H9 (cell line): ENCODE measurements at regions not wholly inside any gene's neighbourhood (a gene's known extent, or its start where the extent isn't known, plus 50 kb on each side); places are given as distances from the start of the nearest gene placed in this dataset.

Source experiments
- DNase-seq: peaks from one replicate; pipeline ENCODE4 v3.0.0-alpha.2; 2017
- H2AFZ ChIP-seq: one replicate; pipeline ENCODE4 v1.6.1; 2013; ENCODE audit warnings: mild to moderate bottlenecking, low read length, control low read depth, moderate library complexity
- H2AK5ac ChIP-seq: 2 replicates; pipeline ENCODE4 v1.6.1; 2013; ENCODE audit warnings: low read length, control low read depth, mixed read lengths; ENCODE audit not compliant: insufficient read length
- H2BK120ac ChIP-seq: one replicate; pipeline ENCODE4 v1.6.1; 2013; ENCODE audit warnings: low read depth, mild to moderate bottlenecking, low read length, control low read depth, inconsistent platforms; ENCODE audit not compliant: poor library complexity, severe bottlenecking
- H2BK12ac ChIP-seq: 2 replicates; pipeline ENCODE4 v1.6.1; 2013; ENCODE audit warnings: low read length, control low read depth, mixed read lengths, low read depth; ENCODE audit not compliant: insufficient read length
- H2BK15ac ChIP-seq: 2 replicates; pipeline ENCODE4 v1.6.1; 2013; ENCODE audit warnings: low read depth, low read length, control low read depth
- H2BK20ac ChIP-seq: one replicate; pipeline ENCODE4 v1.6.1; 2013; ENCODE audit warnings: low read depth, mild to moderate bottlenecking, low read length, control low read depth, inconsistent platforms; ENCODE audit not compliant: poor library complexity, severe bottlenecking
- H2BK5ac ChIP-seq: 2 replicates; pipeline ENCODE4 v1.6.1; 2013; ENCODE audit warnings: low read length, control low read depth, mixed read lengths; ENCODE audit not compliant: insufficient read length
- H3K14ac ChIP-seq: 2 replicates; pipeline ENCODE4 v1.6.1; 2013; ENCODE audit warnings: low read length, control low read depth; ENCODE audit not compliant: insufficient read depth
- H3K18ac ChIP-seq: 2 replicates; pipeline ENCODE4 v1.6.1; 2013; ENCODE audit warnings: low read depth, mild to moderate bottlenecking, mixed read lengths, low read length, control low read depth; ENCODE audit not compliant: insufficient read length
- H3K23ac ChIP-seq: 2 replicates; pipeline ENCODE4 v1.6.1; 2013; ENCODE audit warnings: low read length, control low read depth, mixed read lengths, low read depth; ENCODE audit not compliant: insufficient read length
- H3K23me2 ChIP-seq: 2 replicates; pipeline ENCODE4 v1.6.1; 2013; ENCODE audit warnings: low read depth, mild to moderate bottlenecking, mixed read lengths, low read length, control low read depth; ENCODE audit not compliant: insufficient read length, poor library complexity, severe bottlenecking
- H3K27ac ChIP-seq: 2 replicates; pipeline ENCODE4 v1.5.1; 2013; ENCODE audit warnings: low read length, control low read depth, mixed read lengths, low read depth; ENCODE audit not compliant: insufficient read length
- H3K27me3 ChIP-seq: 2 replicates; pipeline ENCODE4 v1.6.1; 2013; ENCODE audit warnings: low read length, control low read depth, inconsistent platforms; ENCODE audit not compliant: insufficient read depth
- H3K4ac ChIP-seq: 2 replicates; pipeline ENCODE4 v1.6.1; 2013; ENCODE audit warnings: low read depth, mild to moderate bottlenecking, control low read depth, inconsistent platforms, low read length, moderate library complexity
- H3K4me1 ChIP-seq: 2 replicates; pipeline ENCODE4 v1.6.1; 2013; ENCODE audit warnings: low read length, control low read depth, inconsistent platforms; ENCODE audit not compliant: insufficient read depth
- H3K4me2 ChIP-seq: 2 replicates; pipeline ENCODE4 v1.6.1; 2013; ENCODE audit warnings: low read length, control low read depth, mixed read lengths; ENCODE audit not compliant: insufficient read length, insufficient read depth
- H3K56ac ChIP-seq: 2 replicates; pipeline ENCODE4 v1.6.1; 2013; ENCODE audit warnings: low read depth, mild to moderate bottlenecking, mixed read lengths, low read length, control low read depth; ENCODE audit not compliant: insufficient read length
- H3K79me1 ChIP-seq: 2 replicates; pipeline ENCODE4 v1.6.1; 2013; ENCODE audit warnings: low read depth, mild to moderate bottlenecking, moderate library complexity, low read length, control low read depth, inconsistent platforms; ENCODE audit not compliant: insufficient read depth, poor library complexity, severe bottlenecking
- H3K79me2 ChIP-seq: 2 replicates; pipeline ENCODE4 v1.6.1; 2013; ENCODE audit warnings: low read length, control low read depth, inconsistent platforms; ENCODE audit not compliant: insufficient read depth
- H3K9ac ChIP-seq: 2 replicates; pipeline ENCODE4 v1.6.1; 2013; ENCODE audit warnings: low read length, control low read depth, mixed read lengths; ENCODE audit not compliant: insufficient read length; ENCODE audit errors: extremely low read depth
- H3K9me3 ChIP-seq: one replicate; pipeline ENCODE4 v1.6.1; 2013; ENCODE audit warnings: low read depth, low read length, inconsistent platforms; ENCODE audit not compliant: control insufficient read depth
- H3T11ph ChIP-seq: one replicate; pipeline ENCODE4 v1.6.1; 2013; ENCODE audit warnings: mild to moderate bottlenecking, low read length, control low read depth, inconsistent platforms
- H4K20me1 ChIP-seq: one replicate; pipeline ENCODE4 v1.6.1; 2013; ENCODE audit not compliant: control insufficient read depth, insufficient read length, insufficient read depth
- H4K5ac ChIP-seq: 2 replicates; pipeline ENCODE4 v1.6.1; 2013; ENCODE audit warnings: low read depth, mild to moderate bottlenecking, mixed read lengths, low read length, control low read depth; ENCODE audit not compliant: insufficient read length
- H4K8ac ChIP-seq: replicated peaks from 2 replicates; pipeline ENCODE4 v1.6.1; 2013; ENCODE audit warnings: low read length, control low read depth, mixed read lengths, low read depth; ENCODE audit not compliant: insufficient read length
- H4K91ac ChIP-seq: 2 replicates; pipeline ENCODE4 v1.6.1; 2013; ENCODE audit warnings: low read depth, mild to moderate bottlenecking, moderate library complexity, mixed read lengths, low read length, control low read depth; ENCODE audit not compliant: insufficient read length
- H3K27ac Mint-ChIP-seq, 3 experiments: 2 replicates in 2 of 3; 3 replicates in 1 of 3; pipeline ENCODE4 v1.8.0; 2020 to 2021; ENCODE audit warnings: mixed read lengths in 3 of 3, mild to moderate bottlenecking in 1 of 3, moderate library complexity in 1 of 3
- H3K27me3 Mint-ChIP-seq: 2 replicates; pipeline ENCODE4 v1.8.0; 2021; ENCODE audit warnings: low read depth, mild to moderate bottlenecking, moderate library complexity, mixed read lengths
- H3K36me3 Mint-ChIP-seq, 3 experiments: 2 replicates in 2 of 3; 3 replicates in 1 of 3; pipeline ENCODE4 v1.8.0; 2020 to 2021; ENCODE audit warnings: low read depth in 3 of 3, mixed read lengths in 3 of 3; ENCODE audit not compliant: insufficient read depth in 1 of 3
- H3K4me1 Mint-ChIP-seq, 2 experiments: 2 replicates each; pipeline ENCODE4 v1.8.0; 2020; ENCODE audit warnings: mixed read lengths in 2 of 2
- H3K4me3 Mint-ChIP-seq, 2 experiments: 2 replicates in 1 of 2; 3 replicates in 1 of 2; pipeline ENCODE4 v1.8.0; 2020 to 2021; ENCODE audit warnings: mild to moderate bottlenecking in 2 of 2, mixed read lengths in 2 of 2, moderate library complexity in 1 of 2
- H3K9me3 Mint-ChIP-seq, 2 experiments: 2 replicates in 1 of 2; 3 replicates in 1 of 2; pipeline ENCODE4 v1.8.0; 2020; ENCODE audit warnings: mild to moderate bottlenecking in 2 of 2, mixed read lengths in 2 of 2, moderate library complexity in 1 of 2
- WGBS: extraction: QIAGEN DNeasy Blood & Tissue Kit; methylation state at CpG from one replicate; pipeline ENCODE4 v1.1.7; 2013; ENCODE audit warnings: missing lambda C conversion rate, low lambda C conversion rate, mixed read lengths; ENCODE audit not compliant: insufficient read length; ENCODE audit errors: extremely low coverage; 5-methylcytosine and 5-hydroxymethylcytosine counted together
- TF ChIP-seq, protein P1 (sequence below): fragments of 200-600 bp; sonication (generic); conservative IDR thresholded peaks from 3 replicates; pipeline ENCODE4 v1.8.0; 2021; ENCODE audit warnings: antibody characterized with exemption, mild to moderate bottlenecking

DNA sequence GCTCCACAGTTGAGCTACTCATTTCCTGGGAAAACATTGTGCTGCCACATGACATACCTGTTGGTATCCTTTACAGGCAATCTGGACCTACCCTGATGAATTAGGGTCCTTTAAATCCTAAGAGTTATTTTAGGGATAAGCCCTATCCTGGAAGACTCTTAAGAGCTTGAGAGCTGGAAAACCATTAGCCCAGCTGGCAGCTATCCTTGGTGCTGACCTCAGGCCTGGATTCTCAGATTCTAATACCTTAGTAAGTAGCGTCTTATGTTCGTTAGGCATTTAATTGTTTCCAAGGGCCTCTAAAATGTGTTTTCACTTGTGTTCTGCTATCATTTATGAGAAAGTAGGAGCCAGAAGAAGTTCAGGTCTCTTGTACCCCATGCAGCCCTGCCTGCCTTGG, 93.0 kb upstream of the SORCS3 start:
- no peaks in the 10 kb centered on the region for H3K23me2 ChIP-seq

More for the DNA sequence above, 93.0 kb upstream of the SORCS3 start:
- Histone ChIP-seq H3K27me3 (no peaks in the 10 kb centered on the region), H3K27ac (no peak overlapping the region), H2BK5ac (no peak overlapping the region), H2AFZ (no peak overlapping the region), H4K91ac (no peak overlapping the region), H3K79me2 (no peaks in the 10 kb centered on the region), H3K9me3 (no peaks in the 10 kb centered on the region), H3K79me1 (no peaks in the 10 kb centered on the region), H3K9ac (no peak overlapping the region), H4K20me1 (no peaks in the 10 kb centered on the region), H3K4me1 (no peaks in the 10 kb centered on the region), H3T11ph (no peak overlapping the region), H3K4ac (no peak overlapping the region), H4K8ac (no peak overlapping the region), H2BK20ac (no peak overlapping the region), H3K23ac (no peak overlapping the region), H2AK5ac (no peak overlapping the region), H3K14ac (no peak overlapping the region), H3K56ac (no peak overlapping the region), H2BK120ac (no peak overlapping the region), H4K5ac (no peak overlapping the region), H2BK15ac (no peak overlapping the region), H3K4me2 (no peak overlapping the region), H3K18ac (no peak overlapping the region), H2BK12ac (no peak overlapping the region)
- Mint-ChIP-seq H3K4me3 (no peak overlapping the region), H3K27ac (no peak overlapping the region), H3K4me1 (peaks cover 0 to 12% of the 10 kb centered on the region in 2 experiments), H3K36me3 (no peaks in the 10 kb centered on the region), H3K9me3 (no peaks in the 10 kb centered on the region), H3K27me3 (peaks cover 15% of the 10 kb centered on the region)
- no CpG with 5 or more reads among the region's 2 CpGs for WGBS
- TF ChIP-seq, protein P1, sequence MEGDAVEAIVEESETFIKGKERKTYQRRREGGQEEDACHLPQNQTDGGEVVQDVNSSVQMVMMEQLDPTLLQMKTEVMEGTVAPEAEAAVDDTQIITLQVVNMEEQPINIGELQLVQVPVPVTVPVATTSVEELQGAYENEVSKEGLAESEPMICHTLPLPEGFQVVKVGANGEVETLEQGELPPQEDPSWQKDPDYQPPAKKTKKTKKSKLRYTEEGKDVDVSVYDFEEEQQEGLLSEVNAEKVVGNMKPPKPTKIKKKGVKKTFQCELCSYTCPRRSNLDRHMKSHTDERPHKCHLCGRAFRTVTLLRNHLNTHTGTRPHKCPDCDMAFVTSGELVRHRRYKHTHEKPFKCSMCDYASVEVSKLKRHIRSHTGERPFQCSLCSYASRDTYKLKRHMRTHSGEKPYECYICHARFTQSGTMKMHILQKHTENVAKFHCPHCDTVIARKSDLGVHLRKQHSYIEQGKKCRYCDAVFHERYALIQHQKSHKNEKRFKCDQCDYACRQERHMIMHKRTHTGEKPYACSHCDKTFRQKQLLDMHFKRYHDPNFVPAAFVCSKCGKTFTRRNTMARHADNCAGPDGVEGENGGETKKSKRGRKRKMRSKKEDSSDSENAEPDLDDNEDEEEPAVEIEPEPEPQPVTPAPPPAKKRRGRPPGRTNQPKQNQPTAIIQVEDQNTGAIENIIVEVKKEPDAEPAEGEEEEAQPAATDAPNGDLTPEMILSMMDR: no peak
- no peak for DNase-seq
